ENCODE measurements at regions not wholly inside any gene's neighbourhood (a gene's known extent, or its start where the extent isn't known, plus 50 kb on each side); places are given as distances from the start of the nearest gene placed in this dataset.
A peak's percentile ranks its signal among the peaks of the same experiment; 100 is the strongest.

GRCh38 chr2:120966510-120967254 lies 231.0 kb downstream of the GLI2 start:
- H3K36me3 ChIP-seq (ENCODE audit: control insufficient read depth, insufficient read depth, low read length): no peaks in the 10 kb centered on the region
- DNase-seq (ENCODE audit: low read depth): no peak
- no peaks in the 10 kb centered on the region for H3K27me3 ChIP-seq (ENCODE audit: control insufficient read depth, insufficient read depth, low read length)
- H3K4me3 ChIP-seq (ENCODE audit: low read depth, low read length): no peak overlapping the region
- TF ChIP-seq CTCF (IDR thresholded peaks at IDR 0.05; ENCODE audit: insufficient read depth, low read length, severe bottlenecking): no peak
- FAIRE-seq: no peak

DNA sequence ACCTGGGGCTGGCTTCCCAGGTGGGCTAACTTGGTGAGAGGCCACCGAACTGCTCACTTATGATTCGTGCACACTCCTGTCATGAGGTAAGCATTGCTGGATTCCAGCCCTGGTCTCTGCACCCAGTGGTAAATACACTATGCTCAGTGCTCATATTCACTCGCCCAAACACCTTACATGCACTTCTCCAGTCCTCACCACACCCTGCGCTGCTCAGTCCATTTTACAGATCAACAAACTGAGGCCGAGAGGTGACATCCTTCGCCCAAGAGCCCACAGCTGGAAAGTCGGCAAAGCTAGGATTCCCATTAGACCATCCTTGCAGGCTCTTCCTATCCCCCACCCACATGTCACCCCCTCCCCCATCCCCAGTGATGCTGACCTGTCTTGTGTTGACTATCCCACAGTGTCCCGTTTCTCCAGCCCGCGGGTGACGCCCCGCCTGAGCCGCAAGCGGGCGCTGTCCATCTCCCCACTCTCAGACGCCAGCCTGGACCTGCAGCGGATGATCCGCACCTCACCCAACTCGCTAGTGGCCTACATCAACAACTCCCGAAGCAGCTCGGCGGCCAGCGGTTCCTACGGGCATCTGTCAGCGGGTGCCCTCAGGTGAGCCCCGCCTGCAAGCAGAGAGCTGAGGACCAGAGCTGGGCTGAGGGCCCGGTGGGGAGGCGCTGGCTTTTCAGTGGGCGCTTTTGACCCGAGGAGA lies 232.8 kb downstream of the GLI2 start:
- DNase-seq (ENCODE audit: low read depth) (no peak), FAIRE-seq (no peak)
- H3K4me3 ChIP-seq (ENCODE audit: low read depth, low read length): no peak overlapping the region
- H3K36me3 ChIP-seq (ENCODE audit: control insufficient read depth, insufficient read depth, low read length): no peaks in the 10 kb centered on the region
- TF ChIP-seq CTCF (IDR thresholded peaks at IDR 0.05; ENCODE audit: insufficient read depth, low read length, severe bottlenecking): no peak
- H3K27me3 ChIP-seq (ENCODE audit: control insufficient read depth, insufficient read depth, low read length): no peaks in the 10 kb centered on the region

DNA sequence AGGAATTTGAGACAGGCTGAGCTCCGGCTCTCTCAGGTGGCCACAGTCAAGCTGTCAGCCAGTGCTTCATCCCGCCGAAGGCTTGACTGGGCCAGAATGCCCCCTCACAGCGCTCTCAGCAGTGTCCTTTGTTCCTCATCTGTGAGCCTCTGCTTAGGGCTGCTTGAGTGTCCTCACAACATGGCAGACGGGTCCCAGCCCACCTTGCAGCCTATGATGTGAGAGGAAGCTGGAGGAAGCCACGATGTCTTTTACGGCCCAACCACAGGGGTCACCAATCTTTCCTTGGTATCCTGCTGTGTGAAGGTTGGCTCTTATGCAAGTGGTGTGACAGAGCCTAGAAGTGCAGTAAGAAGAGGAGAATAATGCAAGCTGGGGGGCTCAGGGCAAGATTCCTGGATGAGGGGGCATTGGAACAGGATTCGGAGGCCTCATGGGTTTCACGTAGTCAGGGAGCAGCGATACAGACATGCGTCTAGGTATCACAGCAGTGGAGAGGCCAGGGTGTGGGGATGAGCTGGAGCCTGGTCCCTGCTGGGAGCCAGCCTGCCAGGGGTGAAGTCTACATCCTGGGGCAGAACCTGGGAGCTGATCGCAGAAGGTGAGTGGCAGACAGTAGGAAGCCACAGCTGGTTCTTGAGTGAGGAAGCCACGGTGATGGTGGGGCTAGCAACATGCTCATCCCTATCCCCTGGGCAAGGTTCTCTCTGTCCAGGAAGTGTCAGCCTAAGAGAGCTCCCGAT lies 234.1 kb downstream of the GLI2 start:
- Histone ChIP-seq H3K4me3 (ENCODE audit: low read depth, low read length) (no peak overlapping the region), H3K27me3 (ENCODE audit: control insufficient read depth, insufficient read depth, low read length) (no peaks in the 10 kb centered on the region), H3K36me3 (ENCODE audit: control insufficient read depth, insufficient read depth, low read length) (no peaks in the 10 kb centered on the region)
- TF ChIP-seq CTCF (IDR thresholded peaks at IDR 0.05; ENCODE audit: insufficient read depth, low read length, severe bottlenecking): no peak
- DNase-seq (ENCODE audit: low read depth): no peak
- FAIRE-seq: peak; percentile 83

- FAIRE-seq: no peak
- H3K27me3 ChIP-seq (ENCODE audit: control insufficient read depth, insufficient read depth, low read length): no peaks in the 10 kb centered on the region
- no peak for DNase-seq (ENCODE audit: low read depth)
- no peak overlapping the region for H3K4me3 ChIP-seq (ENCODE audit: low read depth, low read length)
- TF ChIP-seq CTCF (IDR thresholded peaks at IDR 0.05; ENCODE audit: insufficient read depth, low read length, severe bottlenecking): no peak
- H3K36me3 ChIP-seq (ENCODE audit: control insufficient read depth, insufficient read depth, low read length): no peaks in the 10 kb centered on the region
These were observed 236.2 kb downstream of the GLI2 start for GRCh38 chr2:120971866-120972265.

DNA sequence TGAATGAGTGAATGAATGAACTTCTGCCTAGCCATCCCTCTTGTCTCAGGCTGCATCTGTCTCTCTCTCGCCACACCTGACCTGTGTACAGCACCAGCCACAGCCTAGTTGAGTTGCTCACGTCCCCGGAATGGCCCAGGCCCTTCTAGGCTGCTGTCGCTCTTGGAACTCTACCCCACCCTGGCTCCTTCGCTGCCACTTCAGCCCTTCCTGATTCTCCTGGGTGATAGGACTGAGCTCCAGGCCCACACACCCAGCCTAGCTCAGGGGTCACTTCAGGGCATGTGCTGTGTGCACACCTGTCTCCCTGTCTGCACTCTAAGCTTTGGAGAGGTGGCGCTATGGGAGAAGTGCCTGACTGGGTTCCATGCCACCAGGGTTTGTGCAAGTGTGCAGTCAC lies 236.6 kb downstream of the GLI2 start:
- no peaks in the 10 kb centered on the region for H3K36me3 ChIP-seq (ENCODE audit: control insufficient read depth, insufficient read depth, low read length)
- no peak overlapping the region for H3K4me3 ChIP-seq (ENCODE audit: low read depth, low read length)
- FAIRE-seq (peak; percentile 80), DNase-seq (ENCODE audit: low read depth) (no peak)
- no peaks in the 10 kb centered on the region for H3K27me3 ChIP-seq (ENCODE audit: control insufficient read depth, insufficient read depth, low read length)
- TF ChIP-seq CTCF (IDR thresholded peaks at IDR 0.05; ENCODE audit: insufficient read depth, low read length, severe bottlenecking): no peak
